Nephron (organoid): ENCODE measurements at regions not wholly inside any gene's neighbourhood (a gene's known extent, or its start where the extent isn't known, plus 50 kb on each side); places are given as distances from the start of the nearest gene placed in this dataset.

Experiments used
- H3K27ac Mint-ChIP-seq, 3 experiments: 2 replicates each; pipeline ENCODE4 v1.8.0; 2020; ENCODE audit warnings: mixed read lengths in 3 of 3, mild to moderate bottlenecking in 2 of 3, moderate library complexity in 1 of 3
- H3K27me3 Mint-ChIP-seq: 2 replicates; pipeline ENCODE4 v1.8.0; 2021; ENCODE audit warnings: low read depth, mild to moderate bottlenecking, moderate library complexity, mixed read lengths
- H3K36me3 Mint-ChIP-seq: 2 replicates; pipeline ENCODE4 v1.8.0; 2020; ENCODE audit warnings: low read depth, mixed read lengths
- H3K4me1 Mint-ChIP-seq: 2 replicates; pipeline ENCODE4 v1.8.0; 2020; ENCODE audit warnings: mixed read lengths
- H3K4me3 Mint-ChIP-seq, 3 experiments: 2 replicates each; pipeline ENCODE4 v1.8.0; 2020; ENCODE audit warnings: mild to moderate bottlenecking in 3 of 3, mixed read lengths in 3 of 3, moderate library complexity in 2 of 3
- H3K9me3 Mint-ChIP-seq: 2 replicates; pipeline ENCODE4 v1.8.0; 2020; ENCODE audit warnings: mixed read lengths
- TF ChIP-seq, protein P1 (sequence below), 3 experiments: fragments of 200-600 bp; sonication (generic); IDR thresholded peaks; one replicate each; pipeline ENCODE4 v1.5.0; 2021; ENCODE audit warnings: antibody characterized with exemption in 3 of 3; ENCODE audit not compliant: unreplicated experiment in 3 of 3

GRCh38 chr2:12066986-12067385, 320.6 kb downstream of the LPIN1 start:
- TF ChIP-seq, protein P1, sequence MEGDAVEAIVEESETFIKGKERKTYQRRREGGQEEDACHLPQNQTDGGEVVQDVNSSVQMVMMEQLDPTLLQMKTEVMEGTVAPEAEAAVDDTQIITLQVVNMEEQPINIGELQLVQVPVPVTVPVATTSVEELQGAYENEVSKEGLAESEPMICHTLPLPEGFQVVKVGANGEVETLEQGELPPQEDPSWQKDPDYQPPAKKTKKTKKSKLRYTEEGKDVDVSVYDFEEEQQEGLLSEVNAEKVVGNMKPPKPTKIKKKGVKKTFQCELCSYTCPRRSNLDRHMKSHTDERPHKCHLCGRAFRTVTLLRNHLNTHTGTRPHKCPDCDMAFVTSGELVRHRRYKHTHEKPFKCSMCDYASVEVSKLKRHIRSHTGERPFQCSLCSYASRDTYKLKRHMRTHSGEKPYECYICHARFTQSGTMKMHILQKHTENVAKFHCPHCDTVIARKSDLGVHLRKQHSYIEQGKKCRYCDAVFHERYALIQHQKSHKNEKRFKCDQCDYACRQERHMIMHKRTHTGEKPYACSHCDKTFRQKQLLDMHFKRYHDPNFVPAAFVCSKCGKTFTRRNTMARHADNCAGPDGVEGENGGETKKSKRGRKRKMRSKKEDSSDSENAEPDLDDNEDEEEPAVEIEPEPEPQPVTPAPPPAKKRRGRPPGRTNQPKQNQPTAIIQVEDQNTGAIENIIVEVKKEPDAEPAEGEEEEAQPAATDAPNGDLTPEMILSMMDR (IDR thresholded peaks at IDR 0.05; ENCODE audit: unreplicated experiment in 3 of 3): no peak
- H3K36me3 Mint-ChIP-seq: no peaks in the 10 kb centered on the region
- no peak overlapping the region for H3K4me3 Mint-ChIP-seq
- H3K9me3 Mint-ChIP-seq: peaks cover 9% of the 10 kb centered on the region
- no peak overlapping the region for H3K27ac Mint-ChIP-seq
- peaks cover 9% of the 10 kb centered on the region for H3K4me1 Mint-ChIP-seq
- H3K27me3 Mint-ChIP-seq: peaks cover 12% of the 10 kb centered on the region

GRCh38 chr2:12068796-12069538, 322.5 kb downstream of the LPIN1 start:
- Mint-ChIP-seq H3K4me1 (peaks cover 6% of the 10 kb centered on the region), H3K27ac (no peak overlapping the region), H3K9me3 (peaks cover 2% of the 10 kb centered on the region), H3K36me3 (no peaks in the 10 kb centered on the region), H3K27me3 (peaks cover 12% of the 10 kb centered on the region), H3K4me3 (no peak overlapping the region)
- TF ChIP-seq, protein P1 (IDR thresholded peaks at IDR 0.05; ENCODE audit: unreplicated experiment in 3 of 3): no peak

DNA sequence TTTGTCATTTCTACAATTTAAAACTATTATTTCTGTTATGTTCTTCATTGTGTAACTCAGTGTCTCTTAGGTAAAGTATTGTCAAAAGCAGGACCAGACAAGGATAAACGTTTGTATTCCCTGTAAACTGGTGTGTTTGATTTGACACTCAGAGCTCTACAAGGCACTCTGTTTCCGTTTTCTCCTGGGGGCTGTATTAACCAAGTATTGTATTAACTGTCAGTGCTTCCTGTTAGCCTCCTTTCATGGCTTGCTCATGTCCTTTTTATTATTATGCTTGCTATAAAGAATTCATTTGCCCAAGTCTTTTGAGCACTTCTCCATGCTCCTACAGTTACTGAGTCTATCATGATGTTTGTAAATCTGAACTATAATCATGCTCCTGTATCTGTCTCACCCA, 323.7 kb downstream of the LPIN1 start:
- H3K36me3 Mint-ChIP-seq: no peaks in the 10 kb centered on the region
- TF ChIP-seq, protein P1 (IDR thresholded peaks at IDR 0.05; ENCODE audit: unreplicated experiment in 3 of 3): no peak
- no peak overlapping the region for H3K4me3 Mint-ChIP-seq
- peaks cover 6% of the 10 kb centered on the region for H3K4me1 Mint-ChIP-seq
- H3K9me3 Mint-ChIP-seq: peaks cover 2% of the 10 kb centered on the region
- H3K27me3 Mint-ChIP-seq: peaks cover 12% of the 10 kb centered on the region
- H3K27ac Mint-ChIP-seq: no peak overlapping the region

- no peak overlapping the region for H3K27ac Mint-ChIP-seq
- TF ChIP-seq, protein P1 (IDR thresholded peaks at IDR 0.05; ENCODE audit: unreplicated experiment in 3 of 3): no peak
- H3K9me3 Mint-ChIP-seq: peaks cover 2% of the 10 kb centered on the region
- H3K27me3 Mint-ChIP-seq: peaks cover 12% of the 10 kb centered on the region
- no peaks in the 10 kb centered on the region for H3K36me3 Mint-ChIP-seq
- H3K4me3 Mint-ChIP-seq: no peak overlapping the region
- H3K4me1 Mint-ChIP-seq: peaks cover 6% of the 10 kb centered on the region
Observed at GRCh38 chr2:12070581-12070980, 324.1 kb downstream of the LPIN1 start.

DNA sequence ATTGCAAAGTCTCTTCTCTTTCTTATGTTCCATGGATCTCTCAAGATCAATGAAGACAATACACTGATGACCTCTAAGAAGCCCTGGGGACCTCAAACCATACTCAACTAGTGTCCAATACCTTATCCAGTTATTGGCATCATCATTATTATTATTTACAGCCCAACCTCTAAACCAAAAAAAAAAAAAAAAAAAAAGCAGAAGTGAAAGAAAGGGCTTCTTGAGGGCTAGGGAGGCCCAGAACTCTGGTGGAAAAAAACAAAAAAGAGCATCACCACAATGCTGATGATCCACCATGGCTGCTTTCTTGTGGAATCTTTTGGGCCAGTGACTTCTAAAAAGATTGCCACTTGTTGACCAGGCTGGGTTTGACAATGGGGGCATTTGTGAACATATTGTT, 324.9 kb downstream of the LPIN1 start:
- H3K36me3 Mint-ChIP-seq: no peaks in the 10 kb centered on the region
- TF ChIP-seq, protein P1 (IDR thresholded peaks at IDR 0.05; ENCODE audit: unreplicated experiment in 3 of 3): no peak
- peaks cover 7% of the 10 kb centered on the region for H3K4me1 Mint-ChIP-seq
- no peak overlapping the region for H3K4me3 Mint-ChIP-seq
- H3K27ac Mint-ChIP-seq: no peak overlapping the region
- peaks cover 12% of the 10 kb centered on the region for H3K27me3 Mint-ChIP-seq
- peaks cover 2% of the 10 kb centered on the region for H3K9me3 Mint-ChIP-seq
